Ishikawa (cell line): ENCODE measurements at regions not wholly inside any gene's neighbourhood (a gene's known extent, or its start where the extent isn't known, plus 50 kb on each side); places are given as distances from the start of the nearest gene placed in this dataset.

Experiments used
- CEBPB ChIP-seq: IDR thresholded peaks from 2 replicates; pipeline ENCODE4 v1.6.1; 2012
- FOXM1 ChIP-seq: IDR thresholded peaks from 2 replicates; pipeline ENCODE4 v1.6.1; 2012; ENCODE audit warnings: low read depth, borderline replicate concordance
- TCF12 ChIP-seq: IDR thresholded peaks from 2 replicates; pipeline ENCODE4 v1.6.1; 2012; ENCODE audit warnings: low read depth
- TEAD4 ChIP-seq: IDR thresholded peaks from 2 replicates; pipeline ENCODE4 v1.6.1; 2012
- YY1 ChIP-seq: IDR thresholded peaks from 2 replicates; pipeline ENCODE4 v1.6.1; 2012; ENCODE audit warnings: low read depth
- ZBTB7A ChIP-seq: IDR thresholded peaks from 2 replicates; pipeline ENCODE4 v1.6.1; 2012; ENCODE audit warnings: low read depth
- TF ChIP-seq, protein P1 (sequence below): IDR thresholded peaks from 2 replicates; pipeline ENCODE4 v1.6.1; 2012; ENCODE audit warnings: low read depth, mild to moderate bottlenecking

DNA sequence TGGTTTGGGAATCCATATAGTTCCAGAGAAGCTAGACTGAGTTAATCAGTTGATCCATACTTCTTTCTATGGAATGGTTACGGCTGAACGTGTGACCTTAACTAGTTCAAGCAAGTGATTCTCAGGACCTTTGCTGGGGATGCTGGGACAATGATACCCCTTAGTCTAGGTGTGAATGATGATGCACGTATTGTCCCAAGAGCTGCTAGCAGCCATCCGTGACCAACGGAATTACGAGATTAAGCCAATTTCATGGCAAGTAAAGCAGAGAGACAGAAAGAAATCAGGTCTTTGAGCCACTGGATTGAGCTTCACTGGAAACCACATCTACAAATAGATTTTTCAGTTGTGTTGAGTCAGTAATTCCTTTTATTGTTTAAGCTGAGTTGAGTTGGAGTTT is 99.2 kb upstream of the LIFR start:
- TF ChIP-seq, protein P1, sequence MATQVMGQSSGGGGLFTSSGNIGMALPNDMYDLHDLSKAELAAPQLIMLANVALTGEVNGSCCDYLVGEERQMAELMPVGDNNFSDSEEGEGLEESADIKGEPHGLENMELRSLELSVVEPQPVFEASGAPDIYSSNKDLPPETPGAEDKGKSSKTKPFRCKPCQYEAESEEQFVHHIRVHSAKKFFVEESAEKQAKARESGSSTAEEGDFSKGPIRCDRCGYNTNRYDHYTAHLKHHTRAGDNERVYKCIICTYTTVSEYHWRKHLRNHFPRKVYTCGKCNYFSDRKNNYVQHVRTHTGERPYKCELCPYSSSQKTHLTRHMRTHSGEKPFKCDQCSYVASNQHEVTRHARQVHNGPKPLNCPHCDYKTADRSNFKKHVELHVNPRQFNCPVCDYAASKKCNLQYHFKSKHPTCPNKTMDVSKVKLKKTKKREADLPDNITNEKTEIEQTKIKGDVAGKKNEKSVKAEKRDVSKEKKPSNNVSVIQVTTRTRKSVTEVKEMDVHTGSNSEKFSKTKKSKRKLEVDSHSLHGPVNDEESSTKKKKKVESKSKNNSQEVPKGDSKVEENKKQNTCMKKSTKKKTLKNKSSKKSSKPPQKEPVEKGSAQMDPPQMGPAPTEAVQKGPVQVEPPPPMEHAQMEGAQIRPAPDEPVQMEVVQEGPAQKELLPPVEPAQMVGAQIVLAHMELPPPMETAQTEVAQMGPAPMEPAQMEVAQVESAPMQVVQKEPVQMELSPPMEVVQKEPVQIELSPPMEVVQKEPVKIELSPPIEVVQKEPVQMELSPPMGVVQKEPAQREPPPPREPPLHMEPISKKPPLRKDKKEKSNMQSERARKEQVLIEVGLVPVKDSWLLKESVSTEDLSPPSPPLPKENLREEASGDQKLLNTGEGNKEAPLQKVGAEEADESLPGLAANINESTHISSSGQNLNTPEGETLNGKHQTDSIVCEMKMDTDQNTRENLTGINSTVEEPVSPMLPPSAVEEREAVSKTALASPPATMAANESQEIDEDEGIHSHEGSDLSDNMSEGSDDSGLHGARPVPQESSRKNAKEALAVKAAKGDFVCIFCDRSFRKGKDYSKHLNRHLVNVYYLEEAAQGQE, result no peak
- no peak for TF ChIP-seq FOXM1
- no peak for TF ChIP-seq ZBTB7A
- TF ChIP-seq CEBPB, result no peak
- no peak for TF ChIP-seq TEAD4
- TF ChIP-seq TCF12, result no peak
- no peak for TF ChIP-seq YY1
